Ovary (tissue), 7 donors: ENCODE measurements at regions not wholly inside any gene's neighbourhood (a gene's known extent, or its start where the extent isn't known, plus 50 kb on each side); places are given as distances from the start of the nearest gene placed in this dataset.

ENCODE experiments used
- DNase-seq, 5 donors: peaks; one replicate each; pipeline ENCODE4 v3.0.0-alpha.2; 2019 to 2020
- H3K27ac ChIP-seq, 2 donors: fragments of 200-600 bp; one replicate each; pipeline versions ENCODE4 v1.5.1 to v1.8.0; 2019 to 2022
- H3K27me3 ChIP-seq: fragments of 200-600 bp; one replicate; pipeline ENCODE4 v1.8.0; 2022
- H3K36me3 ChIP-seq: fragments of 200-600 bp; sonication (generic); one replicate; pipeline ENCODE4 v1.5.1; 2019
- H3K4me1 ChIP-seq: one replicate; pipeline ENCODE4 v1.8.1; 2013; ENCODE audit warnings: mild to moderate bottlenecking, moderate library complexity; ENCODE audit not compliant: insufficient read depth
- H3K4me3 ChIP-seq: fragments of 200-600 bp; sonication (generic); one replicate; pipeline ENCODE4 v1.5.1; 2017
- H3K9me3 ChIP-seq, 2 donors: fragments of 200-600 bp in 1 of 2; sonication (generic) in 1 of 2; one replicate each; pipeline versions ENCODE4 v1.5.1 to v1.8.1; 2013 to 2019; ENCODE audit warnings: mild to moderate bottlenecking in 1 of 2, moderate library complexity in 1 of 2
- EP300 ChIP-seq: sonication (generic); formaldehyde crosslinking; IDR thresholded peaks from one replicate; pipeline ENCODE4 v1.6.1; 2017; ENCODE audit warnings: antibody characterized with exemption
- POLR2A ChIP-seq: fragments of 450-650 bp; IDR thresholded peaks from one replicate; pipeline ENCODE4 v1.6.1; 2017; ENCODE audit warnings: antibody characterized with exemption, mild to moderate bottlenecking, moderate library complexity
- WGBS, 3 donors: extraction: QIAGEN DNeasy Blood & Tissue Kit in 1 of 3; methylation state at CpG; one replicate each; pipeline versions ENCODE4 v1.1.5 to v1.1.7; 2013 to 2017; 5-methylcytosine and 5-hydroxymethylcytosine counted together
- intact Hi-C, 4 donors: fragments of 100-400 bp; cut with DNase I; formaldehyde crosslinking; loops; one replicate each; pipeline versions ENCODE4 v1.11.0 to v1.15.1; 2022 to 2023
- TF ChIP-seq, protein P1 (sequence below), 3 donors: fragments of 450-650 bp in 2 of 3; fragments of 200-600 bp in 1 of 3; IDR thresholded peaks; one replicate each; pipeline versions ENCODE4 v1.5.1 to v1.8.0; 2016 to 2022; ENCODE audit warnings: antibody characterized with exemption in 3 of 3, mild to moderate bottlenecking in 1 of 3
- donor health status: DM: no; HTN: no; CAD: no; lungs with moderate emphysema.
- donor health status: DM: no; HTN: no; CAD: no.
- donor health status: Bipolar disorder and iron deficiency.
- donor health status: DM: no; HTN: no; CAD: no.
- donor health status: DM: yes; HTN: yes; CAD: no.

DNA sequence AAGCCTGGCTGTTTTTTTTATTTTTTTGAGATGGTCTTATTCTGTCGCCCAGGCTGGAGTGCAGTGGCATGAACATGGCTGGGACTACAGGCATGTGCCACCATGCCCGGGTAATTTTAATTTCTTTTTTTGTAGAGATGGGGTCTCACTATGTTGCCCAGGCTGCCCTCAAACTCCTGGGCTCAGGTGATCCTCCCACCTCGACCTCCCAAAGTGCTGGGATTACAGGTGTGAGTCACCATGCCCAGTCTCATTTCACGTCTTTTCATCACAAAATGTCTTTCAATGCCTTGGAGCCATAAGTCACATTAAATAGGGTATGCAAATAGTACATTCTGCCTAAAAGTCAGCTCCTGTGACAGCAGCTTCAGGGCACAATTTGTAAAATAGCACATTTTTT, 52.8 kb downstream of the SOX2 start:
- H3K4me1 ChIP-seq: no peaks in the 10 kb centered on the region
- 82 to 87% (median 83%) methylated on average over 4 of the region's 4 CpGs for WGBS, 3 donors
- H3K36me3 ChIP-seq: no peaks in the 10 kb centered on the region
- no peak for DNase-seq
- no peaks in the 10 kb centered on the region for H3K9me3 ChIP-seq
- intact Hi-C loops: no loop called here
- no peak overlapping the region for H3K4me3 ChIP-seq
- TF ChIP-seq, protein P1, sequence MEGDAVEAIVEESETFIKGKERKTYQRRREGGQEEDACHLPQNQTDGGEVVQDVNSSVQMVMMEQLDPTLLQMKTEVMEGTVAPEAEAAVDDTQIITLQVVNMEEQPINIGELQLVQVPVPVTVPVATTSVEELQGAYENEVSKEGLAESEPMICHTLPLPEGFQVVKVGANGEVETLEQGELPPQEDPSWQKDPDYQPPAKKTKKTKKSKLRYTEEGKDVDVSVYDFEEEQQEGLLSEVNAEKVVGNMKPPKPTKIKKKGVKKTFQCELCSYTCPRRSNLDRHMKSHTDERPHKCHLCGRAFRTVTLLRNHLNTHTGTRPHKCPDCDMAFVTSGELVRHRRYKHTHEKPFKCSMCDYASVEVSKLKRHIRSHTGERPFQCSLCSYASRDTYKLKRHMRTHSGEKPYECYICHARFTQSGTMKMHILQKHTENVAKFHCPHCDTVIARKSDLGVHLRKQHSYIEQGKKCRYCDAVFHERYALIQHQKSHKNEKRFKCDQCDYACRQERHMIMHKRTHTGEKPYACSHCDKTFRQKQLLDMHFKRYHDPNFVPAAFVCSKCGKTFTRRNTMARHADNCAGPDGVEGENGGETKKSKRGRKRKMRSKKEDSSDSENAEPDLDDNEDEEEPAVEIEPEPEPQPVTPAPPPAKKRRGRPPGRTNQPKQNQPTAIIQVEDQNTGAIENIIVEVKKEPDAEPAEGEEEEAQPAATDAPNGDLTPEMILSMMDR (IDR thresholded peaks at IDR 0.05): no peak
- TF ChIP-seq EP300 (no peak), POLR2A (no peak)
- H3K27ac ChIP-seq: no peak overlapping the region
- no peaks in the 10 kb centered on the region for H3K27me3 ChIP-seq

DNA sequence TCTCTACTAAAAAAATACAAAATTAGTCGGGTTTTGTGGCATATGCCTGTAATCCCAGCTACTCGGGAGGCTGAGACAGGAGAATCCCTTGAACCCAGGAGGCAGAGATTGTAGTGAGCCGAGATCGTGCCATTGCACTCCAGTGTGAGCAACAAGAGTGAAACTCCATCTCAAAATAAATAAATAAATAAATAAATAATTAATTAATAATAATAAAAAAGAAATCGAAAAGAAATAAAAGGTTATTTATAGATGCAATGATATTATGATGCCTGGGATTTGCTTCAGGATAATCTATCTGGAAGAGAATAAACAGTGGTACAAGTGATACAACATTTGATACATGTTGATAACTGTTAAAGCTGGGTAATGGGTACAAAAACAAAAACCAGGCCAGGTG, 58.6 kb downstream of the SOX2 start:
- Histone ChIP-seq H3K4me3 (no peak overlapping the region), H3K4me1 (no peaks in the 10 kb centered on the region), H3K27me3 (no peaks in the 10 kb centered on the region), H3K36me3 (no peaks in the 10 kb centered on the region), H3K27ac (no peak overlapping the region), H3K9me3 (no peaks in the 10 kb centered on the region)
- no peak for TF ChIP-seq POLR2A
- no peak for TF ChIP-seq EP300
- TF ChIP-seq, protein P1 (IDR thresholded peaks at IDR 0.05): no peak
- WGBS, 3 donors: 91 to 93% (median 93%) methylated on average over 5 of the region's 5 CpGs
- intact Hi-C loops: no loop called here
- no peak for DNase-seq

DNA sequence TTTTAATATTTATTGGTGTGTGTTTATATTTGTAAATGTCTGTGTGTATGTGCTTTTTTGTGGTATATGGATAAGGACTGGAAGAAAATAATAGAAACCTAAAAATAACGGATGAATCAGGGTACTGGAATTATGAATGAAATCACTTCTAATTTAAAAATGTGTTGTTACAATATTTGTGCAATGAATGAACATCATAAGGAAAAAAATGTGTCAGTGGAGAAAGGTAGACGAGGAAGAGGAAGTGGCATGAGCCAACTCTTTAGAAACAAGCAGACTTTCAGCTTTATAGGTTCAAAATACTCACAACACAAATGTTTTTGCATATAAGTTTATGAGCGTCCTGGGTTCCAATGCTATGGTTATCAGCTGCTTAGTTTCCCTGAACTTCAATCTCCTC, 59.4 kb downstream of the SOX2 start:
- 57 to 63% (median 60%) methylated on average over 3 of the region's 3 CpGs for WGBS, 3 donors
- intact Hi-C loops: no loop called here
- no peak overlapping the region for H3K27ac ChIP-seq
- no peaks in the 10 kb centered on the region for H3K4me1 ChIP-seq
- H3K4me3 ChIP-seq: no peak overlapping the region
- no peaks in the 10 kb centered on the region for H3K27me3 ChIP-seq
- no peak for DNase-seq
- TF ChIP-seq, protein P1 (IDR thresholded peaks at IDR 0.05): no peak
- no peak for TF ChIP-seq EP300
- no peak for TF ChIP-seq POLR2A
- no peaks in the 10 kb centered on the region for H3K9me3 ChIP-seq
- no peaks in the 10 kb centered on the region for H3K36me3 ChIP-seq

DNA sequence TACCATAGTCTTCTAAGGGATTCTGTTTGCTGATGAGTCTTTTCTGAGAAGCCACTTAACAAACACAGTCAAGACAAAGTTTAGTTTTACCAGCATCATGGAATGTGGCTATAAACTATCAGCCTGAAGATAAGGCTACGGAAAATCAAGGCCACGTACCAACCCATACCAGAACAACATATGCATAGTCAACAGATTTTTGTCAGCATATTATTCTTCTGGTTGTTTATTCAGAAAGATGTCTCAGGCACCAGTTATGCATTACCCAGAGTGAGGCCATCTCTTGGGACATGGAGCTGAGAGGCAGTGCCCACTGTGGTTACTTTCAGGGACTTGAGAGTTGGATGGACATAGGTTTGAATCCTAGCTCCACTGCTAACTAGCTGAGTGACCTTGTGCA, 60.4 kb downstream of the SOX2 start:
- 13 to 29% (median 13%) methylated on average over 2 of the region's 2 CpGs for WGBS, 3 donors
- Histone ChIP-seq H3K27me3 (no peaks in the 10 kb centered on the region), H3K36me3 (no peaks in the 10 kb centered on the region), H3K27ac (no peak overlapping the region), H3K4me3 (no peak overlapping the region), H3K9me3 (no peaks in the 10 kb centered on the region), H3K4me1 (no peaks in the 10 kb centered on the region)
- DNase-seq: no peak
- TF ChIP-seq, protein P1 (IDR thresholded peaks at IDR 0.05): no peak
- TF ChIP-seq POLR2A (no peak), EP300 (no peak)
- intact Hi-C loops: no loop called here

DNA sequence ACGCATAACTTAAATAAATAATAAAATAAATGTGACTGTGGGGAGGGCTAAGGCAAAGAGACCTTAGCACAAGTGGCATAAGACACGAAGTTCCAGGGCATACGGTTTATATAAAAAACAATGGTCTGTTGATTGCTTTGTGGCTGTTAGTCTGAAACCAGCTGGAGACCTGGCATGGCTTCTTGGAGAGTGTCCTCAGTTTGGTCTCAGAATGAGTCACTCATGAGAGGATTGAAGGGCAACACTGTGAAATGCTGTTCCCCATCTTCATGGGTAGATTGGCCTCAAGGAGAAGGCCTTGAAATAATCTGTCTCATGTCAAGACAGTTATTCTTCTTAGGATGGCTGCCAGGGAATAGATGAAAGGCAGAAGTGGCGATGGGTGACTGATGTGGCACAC, 62.2 kb downstream of the SOX2 start:
- H3K4me3 ChIP-seq: no peak overlapping the region
- DNase-seq: no peak
- intact Hi-C loops: no loop called here
- no peaks in the 10 kb centered on the region for H3K36me3 ChIP-seq
- H3K27me3 ChIP-seq: no peaks in the 10 kb centered on the region
- no peak for TF ChIP-seq POLR2A
- TF ChIP-seq, protein P1 (IDR thresholded peaks at IDR 0.05): no peak
- no peak for TF ChIP-seq EP300
- no peaks in the 10 kb centered on the region for H3K9me3 ChIP-seq
- H3K4me1 ChIP-seq: no peaks in the 10 kb centered on the region
- H3K27ac ChIP-seq: no peak overlapping the region
- 72 to 82% (median 74%) methylated on average over 4 of the region's 4 CpGs for WGBS, 3 donors
